Fibroblast of gingiva (primary cell): ENCODE measurements at regions not wholly inside any gene's neighbourhood (a gene's known extent, or its start where the extent isn't known, plus 50 kb on each side); places are given as distances from the start of the nearest gene placed in this dataset.

ENCODE experiments used
- DNase-seq: peaks from one replicate; pipeline ENCODE4 v3.0.0-alpha.2; 2011; ENCODE audit warnings: low read depth

DNA sequence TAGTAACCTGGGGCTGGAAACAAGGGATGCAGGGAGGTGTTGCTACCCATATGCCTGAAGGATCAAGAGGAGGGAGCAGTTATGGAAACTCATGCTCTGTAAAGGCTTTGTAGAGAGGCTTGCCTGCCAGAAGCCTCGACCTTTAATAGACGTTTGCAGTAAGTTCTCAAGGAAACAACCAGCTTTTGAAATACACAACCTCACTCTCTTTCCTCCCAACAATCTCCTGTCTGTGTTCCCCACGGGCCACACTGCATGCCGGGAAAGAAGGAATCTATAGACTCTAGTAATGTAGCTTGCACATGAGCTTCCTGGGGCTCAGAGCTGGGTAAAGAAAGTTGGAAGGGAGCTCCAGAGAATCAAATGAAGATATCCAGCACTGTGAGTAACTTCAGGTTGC, 101.6 kb upstream of the PACRGL start:
- no peak for DNase-seq

- DNase-seq: peak; percentile 44
Measured at GRCh38 chr4:20603671-20604313, 96.5 kb upstream of the PACRGL start.

- no peak for DNase-seq
Measured at GRCh38 chr4:20612313-20612712, 87.9 kb upstream of the PACRGL start.

DNA sequence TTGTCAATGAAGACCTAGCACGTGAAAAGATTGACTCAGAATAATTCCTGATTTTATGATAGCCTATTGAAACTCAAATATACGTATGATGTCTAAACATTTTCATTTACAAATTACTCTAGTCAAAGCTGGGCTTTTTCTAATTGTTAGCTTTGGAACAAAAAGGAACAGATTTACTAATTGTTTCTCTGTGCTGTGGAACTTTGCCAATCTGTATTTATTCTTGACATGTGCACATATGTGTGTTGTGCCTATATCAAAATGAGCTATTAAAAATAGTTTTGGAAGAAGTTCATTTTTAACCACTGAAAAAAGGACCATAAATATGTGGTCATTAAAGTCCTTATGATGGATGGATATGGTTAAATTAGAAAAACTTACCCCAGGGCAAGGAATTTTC, 85.4 kb upstream of the PACRGL start:
- no peak for DNase-seq

DNA sequence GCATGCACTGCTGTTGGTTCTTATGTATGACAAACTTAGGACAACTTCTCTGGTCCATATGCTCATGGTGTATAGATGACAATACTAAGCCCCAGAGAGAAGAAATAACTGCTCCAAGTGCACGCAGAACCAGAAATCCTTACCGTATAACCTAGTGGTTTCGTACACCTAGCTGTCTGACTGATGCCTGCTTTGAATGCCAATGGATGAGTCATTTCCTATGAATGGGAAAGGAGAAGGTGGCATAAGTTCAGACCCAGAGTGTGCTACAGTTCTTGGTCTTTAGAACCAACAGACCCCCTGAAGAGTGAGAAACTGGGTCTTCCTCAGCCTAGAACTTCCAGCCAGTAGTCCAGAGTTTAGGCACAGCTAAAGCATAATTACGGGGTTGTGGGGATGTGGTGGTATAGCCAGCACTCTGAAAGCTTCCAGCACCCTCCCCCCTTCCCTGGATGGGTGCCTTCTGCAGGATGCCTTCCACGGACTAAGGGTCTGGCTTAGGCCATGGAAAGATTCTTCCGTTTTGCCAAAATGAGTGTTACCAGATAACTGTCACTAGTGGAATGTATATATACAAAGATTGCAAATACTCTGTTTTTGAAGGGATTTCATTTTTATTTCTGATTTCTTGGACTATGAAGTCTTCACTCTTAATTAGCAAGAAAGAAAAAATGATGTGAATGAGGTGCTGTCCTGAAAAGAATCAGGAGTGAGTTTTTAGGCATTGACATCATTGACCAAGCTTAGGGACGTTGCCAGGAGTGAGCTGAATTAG, 84.6 kb upstream of the PACRGL start:
- DNase-seq: no peak

- no peak for DNase-seq
Measured at GRCh38 chr4:20616313-20616712, 83.9 kb upstream of the PACRGL start.

- DNase-seq: no peak
Measured at GRCh38 chr4:20616848-20617247, 83.4 kb upstream of the PACRGL start.

- DNase-seq: no peak
Measured at GRCh38 chr4:20617678-20618396, 82.4 kb upstream of the PACRGL start.

- no peak for DNase-seq
Measured at GRCh38 chr4:20618731-20619130, 81.5 kb upstream of the PACRGL start.

GRCh38 chr4:20621476-20621875, 78.8 kb upstream of the PACRGL start:
- DNase-seq: no peak

GRCh38 chr4:20622701-20623100, 77.6 kb upstream of the PACRGL start:
- no peak for DNase-seq

DNA sequence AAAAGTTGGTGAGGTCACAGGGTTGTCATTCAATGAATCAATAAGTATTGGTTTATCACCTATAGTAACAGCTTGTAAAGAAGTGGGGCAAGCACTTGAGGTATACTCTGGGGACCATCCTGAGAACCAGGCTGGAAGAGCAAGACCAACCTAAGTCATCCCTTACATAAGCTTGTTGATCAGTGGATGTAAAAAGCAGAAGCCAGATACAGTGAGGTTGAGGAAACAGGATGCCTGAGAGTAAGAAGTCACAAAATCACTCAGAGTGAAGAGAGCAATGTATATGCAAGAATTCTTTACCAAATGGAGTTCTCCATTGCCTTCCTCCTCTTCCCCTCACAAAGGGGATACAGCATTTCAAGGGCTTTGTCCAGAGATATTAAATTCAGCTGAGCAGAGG, 76.3 kb upstream of the PACRGL start:
- no peak for DNase-seq

DNA sequence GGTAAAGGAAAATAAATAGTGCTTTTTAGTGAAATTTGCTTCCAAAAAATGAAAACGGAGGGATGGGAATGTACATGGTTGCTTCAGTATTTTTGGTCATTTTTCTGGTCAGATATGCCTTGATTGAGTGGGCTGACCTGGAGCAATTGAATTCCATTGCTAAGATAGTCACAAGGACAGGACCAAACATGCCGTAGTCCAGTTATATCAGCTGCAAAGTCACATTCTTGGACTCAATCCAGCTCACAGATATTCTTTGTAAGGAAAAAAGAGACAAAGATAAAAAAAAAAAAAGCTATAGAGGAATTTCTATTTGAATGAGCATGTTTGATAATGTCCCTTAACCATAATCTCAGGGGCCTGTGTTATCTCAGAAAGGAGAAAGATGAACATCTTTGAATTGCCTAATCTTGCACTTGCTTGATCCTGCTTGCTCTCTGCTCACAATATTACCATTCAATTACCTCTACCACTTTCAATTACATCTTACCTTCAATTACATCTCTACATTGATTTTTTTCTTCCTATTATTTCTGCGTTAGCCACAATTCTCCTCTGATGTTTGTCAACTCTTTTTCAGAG, 75.4 kb upstream of the PACRGL start:
- no peak for DNase-seq

DNA sequence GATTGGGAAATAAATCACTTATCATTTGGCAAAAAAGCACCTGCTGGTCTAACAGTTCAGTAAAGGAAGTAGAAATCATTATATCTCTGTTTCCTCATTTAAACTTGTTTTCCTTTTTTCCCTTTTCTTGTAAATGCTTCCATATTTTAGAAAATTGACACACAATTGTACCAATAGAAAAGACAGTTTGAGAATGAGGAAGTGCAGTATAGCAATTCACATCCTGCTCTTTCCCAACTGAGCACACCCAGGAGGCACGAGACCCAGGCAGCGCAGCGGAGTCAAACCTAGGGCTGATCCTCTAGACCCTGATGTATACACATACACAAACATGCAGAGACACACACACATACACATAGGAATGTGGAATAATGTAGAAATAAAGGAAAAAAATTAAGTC, 74.8 kb upstream of the PACRGL start:
- no peak for DNase-seq

DNA sequence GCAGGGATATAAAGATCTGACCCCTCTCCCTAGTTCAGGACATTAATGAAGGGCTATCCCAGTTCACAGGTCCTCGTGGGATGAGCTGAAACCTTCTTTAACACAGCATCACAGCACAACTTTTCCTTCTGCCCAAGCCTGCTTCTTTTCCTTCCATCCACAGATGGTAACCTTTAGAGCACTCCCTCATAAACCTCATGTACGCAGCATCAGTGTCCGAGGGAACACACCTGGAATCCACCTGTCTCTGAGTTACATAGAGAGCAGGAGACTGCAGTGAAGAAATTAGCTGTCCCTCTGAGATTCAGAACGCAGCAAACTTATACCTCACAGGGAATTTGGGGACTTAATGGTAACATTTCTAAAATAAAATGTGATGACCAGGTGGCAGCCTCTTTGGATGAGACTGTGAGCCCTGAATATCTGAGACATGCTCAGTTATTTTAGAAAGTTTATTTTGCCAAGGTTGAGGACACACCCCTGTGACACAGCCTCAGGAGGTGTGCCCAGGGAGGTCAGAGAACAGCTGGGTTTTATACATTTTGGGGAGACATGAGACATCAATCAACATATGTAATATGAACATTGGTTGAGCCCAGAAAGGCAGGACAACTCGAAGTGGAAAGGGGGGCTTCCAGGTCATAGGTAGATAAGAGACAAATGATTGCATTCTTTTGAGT, 73.8 kb upstream of the PACRGL start:
- DNase-seq: no peak

DNA sequence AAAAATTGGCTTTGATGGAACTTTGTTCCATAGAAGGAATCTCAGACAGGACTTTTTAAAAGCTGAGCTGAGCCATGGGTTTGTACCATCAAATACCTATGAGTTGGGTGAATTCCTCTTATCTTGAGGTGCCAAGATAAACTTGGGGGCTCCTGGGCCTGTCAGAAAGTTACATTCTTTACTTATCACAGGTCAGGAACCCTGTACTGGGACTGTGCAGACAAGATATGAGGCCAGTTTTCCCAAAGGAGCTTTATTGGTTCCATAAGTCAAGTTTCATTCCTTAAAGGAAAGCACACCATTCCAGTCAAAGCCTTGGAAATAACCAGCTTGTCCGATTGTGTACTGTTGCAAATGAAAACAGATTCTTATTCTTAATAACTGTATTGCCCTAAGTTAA, 72.4 kb upstream of the PACRGL start:
- DNase-seq: no peak

GRCh38 chr4:20629186-20630106, 70.8 kb upstream of the PACRGL start:
- no peak for DNase-seq

DNA sequence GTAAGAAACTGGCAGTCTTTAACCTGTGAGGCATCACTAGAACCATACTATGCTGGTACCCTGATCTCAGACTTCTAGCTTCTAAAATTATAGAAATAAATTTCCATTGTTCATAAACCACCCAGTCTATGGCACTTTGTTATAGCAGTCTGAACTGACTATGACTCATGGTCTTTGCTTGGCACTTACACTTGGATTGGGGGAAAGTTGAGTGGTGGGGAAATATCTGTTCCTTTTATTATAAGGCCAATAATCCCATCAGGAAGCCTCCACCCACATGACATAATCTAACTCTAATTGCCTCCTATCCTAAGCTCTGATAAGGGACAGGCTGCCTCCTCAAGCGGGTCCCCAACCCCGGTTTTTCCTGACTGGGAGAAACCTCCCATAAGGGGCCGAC, 61.4 kb upstream of the PACRGL start:
- no peak for DNase-seq

DNA sequence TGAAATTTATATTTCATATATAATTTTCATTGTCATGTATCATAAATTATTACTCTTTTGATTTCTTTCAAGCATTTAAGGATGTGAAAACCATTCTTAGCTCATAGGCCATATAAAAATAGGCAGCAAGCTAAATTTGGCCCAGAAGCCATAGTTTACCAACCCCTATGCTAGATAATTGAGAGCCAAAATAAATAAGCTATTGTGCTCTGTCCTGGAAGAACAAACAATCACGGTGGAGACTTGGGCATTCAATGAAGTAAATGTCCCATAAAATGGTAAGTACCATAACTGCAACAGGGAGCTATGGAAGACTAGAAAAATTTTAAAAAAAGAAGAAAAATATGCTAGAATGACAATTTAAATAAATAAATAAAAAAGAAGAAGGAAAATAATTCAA, 60.9 kb upstream of the PACRGL start:
- no peak for DNase-seq

DNA sequence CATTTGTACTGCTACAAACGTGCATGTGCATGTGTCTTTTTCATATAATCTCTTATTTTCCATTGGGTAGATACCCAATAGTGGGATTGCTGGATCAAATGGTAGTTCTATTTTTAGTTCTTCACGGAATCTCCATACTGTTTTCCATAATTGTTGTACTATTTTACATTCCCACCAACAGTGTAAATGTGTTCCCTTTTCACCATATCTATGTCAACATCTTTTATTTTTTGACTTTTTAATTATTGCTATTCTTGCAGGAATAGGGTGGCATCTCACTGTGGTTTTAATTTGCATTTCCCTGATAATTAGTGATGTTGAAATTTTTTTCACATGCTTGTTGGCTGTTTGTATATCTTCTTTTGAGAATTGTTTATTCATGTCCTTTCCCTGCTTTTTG, 59.3 kb upstream of the PACRGL start:
- no peak for DNase-seq

GRCh38 chr4:20641976-20642375, 58.3 kb upstream of the PACRGL start:
- no peak for DNase-seq
